PC-9 (cell line): ENCODE measurements at regions not wholly inside any gene's neighbourhood (a gene's known extent, or its start where the extent isn't known, plus 50 kb on each side); places are given as distances from the start of the nearest gene placed in this dataset.

Source experiments
- BruUV-seq: library from RNA; stranded (reverse); fragments of 400-500 nt; replicated peaks from 2 replicates; lab custom pipeline; 2021; lab: Mats Ljungman, UMichigan
- CTCF ChIA-PET: fragments of 300-600 bp; sonication (Branson Sonifier 250); formaldehyde crosslinking; loops from one replicate; lab custom pipeline; 2022; ENCODE audit warnings: antibody characterized with exemption; lab: Charles Lee
- POLR2A ChIA-PET: fragments of 300-600 bp; sonication (Branson Sonifier 250); formaldehyde crosslinking; loops from one replicate; lab custom pipeline; 2022; ENCODE audit warnings: antibody characterized with exemption; ENCODE audit not compliant: unreplicated experiment; lab: Charles Lee
- DNase-seq, 2 experiments: peaks; one replicate each; pipeline versions ENCODE4 v3.0.0 to v3.0.0-alpha.2; 2015 to 2022; ENCODE audit warnings: mixed read lengths in 1 of 2
- H2AFZ ChIP-seq: fragments of 200-600 bp; sonication (generic); 2 replicates; pipeline ENCODE4 v1.8.1; 2017; ENCODE audit warnings: antibody characterized with exemption
- H3F3A ChIP-seq: fragments of 200-600 bp; sonication (generic); 2 replicates; pipeline ENCODE4 v1.8.1; 2017; ENCODE audit warnings: antibody characterized with exemption, mild to moderate bottlenecking, low read depth; ENCODE audit not compliant: insufficient read depth
- H3K27ac ChIP-seq: fragments of 200-600 bp; sonication (generic); 2 replicates; pipeline ENCODE4 v1.6.1; 2016; ENCODE audit warnings: mixed run types
- H3K27me3 ChIP-seq: fragments of 200-600 bp; sonication (generic); 2 replicates; pipeline ENCODE4 v1.6.1; 2016; ENCODE audit warnings: low read depth, mixed run types; ENCODE audit not compliant: insufficient read depth
- H3K36me3 ChIP-seq: fragments of 200-600 bp; sonication (generic); 2 replicates; pipeline ENCODE4 v1.6.1; 2016; ENCODE audit warnings: low read depth, mixed run types
- H3K4me1 ChIP-seq: fragments of 200-600 bp; sonication (generic); replicated peaks from 2 replicates; pipeline ENCODE4 v1.6.1; 2016; ENCODE audit warnings: mixed run types; ENCODE audit not compliant: insufficient read depth
- H3K4me2 ChIP-seq: fragments of 200-600 bp; sonication (generic); 2 replicates; pipeline ENCODE4 v1.6.1; 2017; ENCODE audit warnings: mixed run types
- H3K4me3 ChIP-seq: fragments of 200-600 bp; sonication (generic); 2 replicates; pipeline ENCODE4 v1.6.1; 2016; ENCODE audit warnings: mixed run types
- H3K79me2 ChIP-seq: fragments of 200-600 bp; sonication (generic); 2 replicates; pipeline ENCODE4 v1.6.1; 2017; ENCODE audit warnings: low read depth, mixed run types
- H3K9me2 ChIP-seq: fragments of 200-600 bp; sonication (generic); 2 replicates; pipeline ENCODE4 v1.8.1; 2017; ENCODE audit warnings: mild to moderate bottlenecking; ENCODE audit not compliant: insufficient read depth
- H3K9me3 ChIP-seq: fragments of 200-600 bp; sonication (generic); 2 replicates; pipeline ENCODE4 v1.8.1; 2016; ENCODE audit warnings: low read depth; ENCODE audit not compliant: insufficient read depth
- H4K20me1 ChIP-seq: fragments of 200-600 bp; sonication (generic); 2 replicates; pipeline ENCODE4 v1.8.1; 2017; ENCODE audit not compliant: insufficient read depth
- EZH2 ChIP-seq: fragments of 200-600 bp; sonication (generic); IDR thresholded peaks from 2 replicates; pipeline ENCODE4 v1.8.0; 2017; ENCODE audit warnings: antibody characterized with exemption, low read depth
- intact Hi-C: fragments of 100-400 bp; cut with micrococcal nuclease; formaldehyde crosslinking; loops from one replicate; pipeline ENCODE4 v1.10.0; 2022; ENCODE audit not compliant: unreplicated experiment
- TF ChIP-seq, protein P1 (sequence below): fragments of 200-600 bp; sonication (generic); conservative IDR thresholded peaks from 2 replicates; pipeline ENCODE4 v1.6.1; 2017; ENCODE audit warnings: mixed run types, antibody characterized with exemption, mild to moderate bottlenecking, moderate library complexity

DNA sequence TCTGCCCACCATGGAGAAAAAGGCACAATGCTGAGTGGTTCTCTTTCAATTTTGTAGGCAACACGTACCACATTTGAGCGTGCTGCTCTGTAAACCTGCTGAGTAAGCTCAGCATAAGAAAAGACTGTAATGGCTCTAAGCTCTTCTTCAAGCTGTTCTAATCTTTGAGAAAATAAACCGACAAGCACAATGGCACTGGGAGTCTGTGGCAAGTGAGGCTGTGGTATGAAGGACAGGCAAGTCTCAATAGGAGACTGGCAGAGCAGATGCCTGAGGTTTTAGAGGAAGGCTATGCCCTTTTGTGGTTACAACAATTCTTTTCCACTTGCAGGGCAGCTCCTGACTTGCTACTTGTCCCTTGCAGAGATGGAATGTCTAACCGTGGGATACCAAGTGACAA, 136.7 kb upstream of the EXOC2 start:
- POLR2A ChIA-PET, result no interaction called here
- Histone ChIP-seq H3K79me2 (no peaks in the 10 kb centered on the region), H3K9me3 (no peaks in the 10 kb centered on the region), H2AFZ (no peak overlapping the region), H3K27ac (no peak overlapping the region), H3F3A (no peaks in the 10 kb centered on the region), H3K27me3 (no peaks in the 10 kb centered on the region), H3K4me2 (no peak overlapping the region), H3K9me2 (no peaks in the 10 kb centered on the region), H3K4me3 (no peak overlapping the region), H3K4me1 (no peaks in the 10 kb centered on the region), H4K20me1 (no peaks in the 10 kb centered on the region), H3K36me3 (no peaks in the 10 kb centered on the region)
- CTCF ChIA-PET, result no interaction called here
- DNase-seq, result no peak
- BruUV-seq, result no TSS peak
- TF ChIP-seq, protein P1, sequence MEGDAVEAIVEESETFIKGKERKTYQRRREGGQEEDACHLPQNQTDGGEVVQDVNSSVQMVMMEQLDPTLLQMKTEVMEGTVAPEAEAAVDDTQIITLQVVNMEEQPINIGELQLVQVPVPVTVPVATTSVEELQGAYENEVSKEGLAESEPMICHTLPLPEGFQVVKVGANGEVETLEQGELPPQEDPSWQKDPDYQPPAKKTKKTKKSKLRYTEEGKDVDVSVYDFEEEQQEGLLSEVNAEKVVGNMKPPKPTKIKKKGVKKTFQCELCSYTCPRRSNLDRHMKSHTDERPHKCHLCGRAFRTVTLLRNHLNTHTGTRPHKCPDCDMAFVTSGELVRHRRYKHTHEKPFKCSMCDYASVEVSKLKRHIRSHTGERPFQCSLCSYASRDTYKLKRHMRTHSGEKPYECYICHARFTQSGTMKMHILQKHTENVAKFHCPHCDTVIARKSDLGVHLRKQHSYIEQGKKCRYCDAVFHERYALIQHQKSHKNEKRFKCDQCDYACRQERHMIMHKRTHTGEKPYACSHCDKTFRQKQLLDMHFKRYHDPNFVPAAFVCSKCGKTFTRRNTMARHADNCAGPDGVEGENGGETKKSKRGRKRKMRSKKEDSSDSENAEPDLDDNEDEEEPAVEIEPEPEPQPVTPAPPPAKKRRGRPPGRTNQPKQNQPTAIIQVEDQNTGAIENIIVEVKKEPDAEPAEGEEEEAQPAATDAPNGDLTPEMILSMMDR, result no peak
- TF ChIP-seq EZH2, result no peak
- intact Hi-C loops, result no loop called here

DNA sequence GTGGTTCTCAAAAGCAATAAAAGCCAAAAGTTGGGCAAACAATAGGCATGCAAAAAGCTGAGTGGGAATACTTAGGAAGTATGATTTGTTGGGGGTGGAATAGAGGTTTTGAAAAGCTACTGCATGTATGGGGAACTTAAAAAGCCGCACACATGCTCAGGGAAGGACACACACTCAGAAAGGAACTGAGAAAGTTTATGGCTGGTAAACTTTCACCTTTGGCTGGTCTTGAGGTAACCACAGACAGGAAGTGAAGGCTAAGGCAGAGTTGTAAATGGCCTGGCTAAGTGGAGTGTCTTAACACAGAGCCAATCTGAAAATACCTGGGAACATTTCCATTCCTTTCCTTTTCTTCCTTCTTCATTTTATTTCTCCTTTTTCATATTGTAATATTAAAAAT, 134.5 kb upstream of the EXOC2 start:
- CTCF ChIA-PET, result no interaction called here
- H3K4me3 ChIP-seq, result no peak overlapping the region
- H2AFZ ChIP-seq, result no peak overlapping the region
- no peaks in the 10 kb centered on the region for H3K79me2 ChIP-seq
- no peaks in the 10 kb centered on the region for H3K9me2 ChIP-seq
- TF ChIP-seq, protein P1, result no peak
- TF ChIP-seq EZH2, result no peak
- no peaks in the 10 kb centered on the region for H3F3A ChIP-seq
- H3K27me3 ChIP-seq, result no peaks in the 10 kb centered on the region
- no peak overlapping the region for H3K4me2 ChIP-seq
- H3K9me3 ChIP-seq, result no peaks in the 10 kb centered on the region
- H4K20me1 ChIP-seq, result no peaks in the 10 kb centered on the region
- H3K36me3 ChIP-seq, result no peaks in the 10 kb centered on the region
- BruUV-seq, result no TSS peak
- POLR2A ChIA-PET, result no interaction called here
- intact Hi-C loops, result no loop called here
- no peaks in the 10 kb centered on the region for H3K4me1 ChIP-seq
- DNase-seq, result no peak
- H3K27ac ChIP-seq, result no peak overlapping the region

DNA sequence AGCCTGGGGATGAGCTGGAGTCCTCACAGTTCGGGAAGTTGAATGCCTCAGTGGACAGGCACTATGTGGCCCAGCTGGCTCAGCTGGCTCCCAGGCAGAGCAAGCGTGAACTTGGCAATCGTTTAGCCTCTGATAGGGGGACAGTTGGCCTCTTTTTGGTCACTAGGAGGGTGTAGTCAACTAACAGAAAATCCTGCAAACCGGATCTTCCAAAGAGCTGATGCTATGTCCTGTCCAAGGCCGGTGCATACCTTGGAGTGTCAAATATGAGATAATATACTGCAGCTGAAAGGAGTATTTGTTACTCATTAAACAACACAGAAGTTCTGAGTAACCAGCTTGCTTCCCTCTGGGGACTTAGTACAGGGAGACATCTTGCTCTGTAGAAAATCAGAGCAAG, 126.2 kb upstream of the EXOC2 start:
- BruUV-seq, result no TSS peak
- H4K20me1 ChIP-seq, result no peaks in the 10 kb centered on the region
- no peak overlapping the region for H3K4me2 ChIP-seq
- no peaks in the 10 kb centered on the region for H3K36me3 ChIP-seq
- no peaks in the 10 kb centered on the region for H3F3A ChIP-seq
- H2AFZ ChIP-seq, result no peak overlapping the region
- peaks cover 9% of the 10 kb centered on the region for H3K4me1 ChIP-seq
- TF ChIP-seq, protein P1, result no peak
- TF ChIP-seq EZH2, result no peak
- intact Hi-C loops, result no loop called here
- CTCF ChIA-PET, result no interaction called here
- H3K79me2 ChIP-seq, result no peaks in the 10 kb centered on the region
- no peak overlapping the region for H3K4me3 ChIP-seq
- no peaks in the 10 kb centered on the region for H3K27me3 ChIP-seq
- H3K9me2 ChIP-seq, result no peaks in the 10 kb centered on the region
- no peaks in the 10 kb centered on the region for H3K9me3 ChIP-seq
- no peak overlapping the region for H3K27ac ChIP-seq
- DNase-seq, result peak in 1 of 2 experiments; percentile 39
- POLR2A ChIA-PET, result no interaction called here
